ENCODE measurements at regions not wholly inside any gene's neighbourhood (a gene's known extent, or its start where the extent isn't known, plus 50 kb on each side); places are given as distances from the start of the nearest gene placed in this dataset.
"Not testable (repeated sequence)": the region's sequence is repeated elsewhere in the genome, so short reads cannot be mapped to it uniquely, and the experiment has no call there.

DNA sequence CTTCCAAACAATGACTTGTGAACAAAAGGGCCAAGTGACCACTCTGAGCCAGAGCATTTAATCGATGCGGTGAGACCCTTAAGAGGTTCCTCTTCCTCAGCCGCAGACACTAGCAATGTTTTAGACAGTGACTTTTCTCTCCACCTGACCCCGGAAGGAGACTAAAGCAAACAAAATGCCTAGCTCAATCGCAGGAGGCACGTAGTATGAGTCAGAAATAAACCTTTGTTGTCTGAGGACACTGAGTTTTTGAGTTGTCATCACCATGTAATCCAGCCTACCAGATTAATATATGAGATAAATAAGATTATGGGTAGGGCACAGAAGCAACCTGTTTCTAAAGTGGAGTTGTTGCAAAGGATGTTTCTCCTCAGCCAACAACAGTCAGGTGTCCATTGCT lies 326.2 kb upstream of the DUSP10 start:
- no peak for DNase-seq (ENCODE audit: low read depth in 2 of 2)

DNA sequence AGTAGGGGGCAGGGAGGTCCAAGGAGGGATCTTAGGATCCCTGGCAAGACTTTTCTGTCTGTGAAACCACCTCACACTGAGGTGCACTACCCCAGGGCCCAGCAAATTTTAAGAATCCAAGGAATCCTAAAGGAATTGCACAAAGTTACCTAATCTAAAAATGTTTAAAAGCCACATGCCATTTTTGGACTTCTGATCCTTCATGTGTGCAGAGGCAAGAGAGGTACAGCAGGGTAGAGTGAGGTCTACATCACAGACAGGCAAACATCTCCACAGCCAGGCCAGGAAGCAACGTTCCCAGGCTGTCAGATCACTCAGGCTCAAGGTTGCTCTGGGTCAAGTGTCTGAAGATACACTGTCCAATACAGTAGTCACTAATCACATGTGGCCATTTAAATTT lies 324.6 kb upstream of the DUSP10 start:
- DNase-seq (ENCODE audit: low read depth in 2 of 2): no peak

DNA sequence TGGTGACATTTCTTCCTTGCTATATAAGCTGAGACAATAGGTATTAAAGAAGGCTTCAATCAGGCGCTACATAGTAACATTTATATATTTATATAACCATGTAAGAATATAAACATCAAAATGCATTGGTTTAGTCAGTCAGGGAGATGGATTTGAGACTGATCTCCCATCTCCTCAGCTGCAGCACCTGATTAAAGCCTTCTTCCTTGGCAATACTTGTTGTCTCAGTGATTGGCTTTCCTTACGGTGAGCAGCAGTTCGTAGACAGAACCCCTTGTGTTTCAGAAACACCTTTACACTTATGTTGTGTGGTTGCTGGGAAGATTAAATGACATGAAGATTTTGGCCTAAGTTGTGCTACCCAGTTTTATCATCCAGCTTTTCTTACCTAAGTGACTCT lies 323.3 kb upstream of the DUSP10 start:
- DNase-seq (ENCODE audit: low read depth in 2 of 2): no peak

DNA sequence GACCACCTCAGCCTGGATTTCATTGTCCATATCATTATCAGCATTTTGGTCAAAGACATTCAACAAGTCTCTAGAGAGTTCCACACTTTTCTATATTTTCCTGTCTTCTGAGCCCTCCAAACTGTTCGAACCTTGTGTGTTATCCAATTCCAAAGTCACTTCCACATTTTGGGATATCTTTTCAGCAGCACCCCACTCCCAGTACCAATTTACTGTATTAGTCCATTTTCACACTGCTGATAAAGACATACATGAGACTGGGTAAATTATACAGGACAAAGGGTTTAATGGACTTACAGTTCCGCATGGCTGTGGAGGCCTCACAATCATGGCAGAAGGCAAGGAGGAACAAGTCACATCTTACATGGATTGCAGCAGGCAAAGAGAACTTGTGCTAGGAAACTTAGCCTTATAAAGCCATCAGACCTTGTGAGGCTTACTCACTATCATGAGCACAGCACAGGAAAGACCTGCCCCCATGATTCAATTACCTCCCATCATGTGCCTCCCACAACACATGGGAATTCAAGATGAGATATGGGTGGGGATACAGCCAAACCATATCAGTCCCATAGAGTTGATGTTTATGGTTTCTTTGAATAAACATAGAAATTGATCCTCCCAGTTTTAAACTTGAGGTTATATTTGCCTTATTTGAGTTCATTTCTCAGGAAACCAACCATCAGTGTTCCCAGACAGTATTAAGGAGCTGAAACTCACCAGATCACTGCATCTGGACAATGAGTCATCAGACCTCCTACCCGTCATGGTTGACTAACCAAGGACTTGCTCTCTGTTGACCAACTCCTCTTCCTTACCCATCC lies 322.7 kb upstream of the DUSP10 start:
- no peak for DNase-seq (ENCODE audit: low read depth in 2 of 2)

DNA sequence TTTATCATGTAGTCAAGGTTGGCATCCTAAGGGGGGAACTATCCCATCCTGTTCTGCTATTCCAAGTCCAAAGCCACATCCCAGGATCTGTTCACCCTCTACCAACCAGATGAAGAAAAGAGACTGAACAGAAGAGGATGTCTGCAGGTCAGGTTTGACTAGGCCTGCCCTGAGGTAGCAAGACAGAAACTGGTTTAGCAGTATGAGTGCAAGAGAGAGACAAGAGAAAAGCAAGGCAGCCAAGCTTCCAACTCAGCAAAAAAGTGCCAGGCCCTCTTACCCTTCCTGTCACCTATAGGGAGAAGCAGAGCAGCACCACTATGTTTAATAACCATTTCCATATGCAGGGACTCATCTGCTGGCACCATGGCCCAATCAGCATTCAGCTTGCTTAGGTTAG lies 320.8 kb upstream of the DUSP10 start:
- no peak for DNase-seq (ENCODE audit: low read depth in 2 of 2)

DNA sequence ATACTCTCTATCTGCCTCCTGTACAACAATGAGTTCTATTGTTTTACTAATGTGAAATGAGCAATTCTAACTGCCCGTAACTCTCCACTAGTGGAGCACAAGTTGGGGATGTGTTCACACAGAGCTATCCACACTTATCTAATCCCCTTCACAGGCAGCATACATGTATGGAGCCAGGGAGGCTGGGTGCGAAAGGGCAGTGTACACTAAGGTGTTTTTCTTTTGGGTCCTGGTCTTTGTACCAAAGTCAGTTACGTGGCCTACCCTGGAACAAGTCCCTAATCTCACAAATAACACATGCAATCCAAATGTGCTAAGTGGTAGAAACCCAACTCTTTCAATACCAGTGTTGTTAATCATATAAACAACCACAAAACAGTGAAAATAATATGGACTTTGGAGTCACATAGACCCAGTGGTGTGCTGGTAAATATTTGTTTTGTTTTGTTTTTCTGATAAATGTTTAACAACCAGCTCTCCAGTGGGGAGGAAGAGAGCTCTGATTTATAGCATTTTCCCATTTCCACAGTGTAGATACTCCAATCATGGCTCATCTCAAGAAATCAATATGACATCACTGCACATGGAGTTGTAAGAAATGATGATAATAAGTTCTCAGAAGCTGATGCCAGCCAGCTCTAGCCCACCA lies 319.9 kb upstream of the DUSP10 start:
- DNase-seq (ENCODE audit: low read depth in 2 of 2): no peak

DNA sequence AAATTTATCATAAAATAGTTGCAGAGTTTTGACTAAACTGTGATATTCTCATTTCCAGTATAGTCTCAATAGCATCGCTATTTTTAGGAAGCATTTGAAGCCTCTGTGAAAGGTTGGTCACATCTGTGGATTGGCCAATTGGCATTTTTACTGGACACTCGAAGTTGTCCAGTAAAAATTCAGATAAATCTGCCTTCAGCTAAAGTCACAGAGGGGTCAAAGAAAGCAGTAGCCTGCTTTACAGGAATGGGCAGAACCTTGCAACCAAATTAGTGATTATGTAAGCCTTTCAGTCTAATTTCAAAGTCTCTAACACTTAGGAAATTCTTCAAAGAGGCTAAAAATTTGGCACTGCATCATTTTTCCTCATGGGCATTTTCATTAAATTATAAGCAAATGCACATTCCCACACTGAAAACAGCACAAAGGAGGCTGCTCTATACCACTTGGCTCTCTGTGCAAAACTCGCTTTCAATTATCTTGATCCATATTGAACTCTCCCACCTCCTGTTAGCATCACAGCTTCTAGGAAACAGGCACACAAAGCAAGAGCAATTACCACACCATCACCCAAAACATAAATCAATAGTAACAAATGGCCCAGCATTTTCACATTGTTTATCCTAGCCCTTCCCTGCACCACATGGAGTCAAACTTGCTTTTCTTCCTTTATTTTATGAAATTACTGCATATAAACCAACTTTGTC lies 318.5 kb upstream of the DUSP10 start:
- no peak for DNase-seq (ENCODE audit: low read depth in 2 of 2)

GRCh38 chr1:222058249-222058648 lies 316.4 kb upstream of the DUSP10 start:
- DNase-seq (ENCODE audit: low read depth in 2 of 2): no peak

DNA sequence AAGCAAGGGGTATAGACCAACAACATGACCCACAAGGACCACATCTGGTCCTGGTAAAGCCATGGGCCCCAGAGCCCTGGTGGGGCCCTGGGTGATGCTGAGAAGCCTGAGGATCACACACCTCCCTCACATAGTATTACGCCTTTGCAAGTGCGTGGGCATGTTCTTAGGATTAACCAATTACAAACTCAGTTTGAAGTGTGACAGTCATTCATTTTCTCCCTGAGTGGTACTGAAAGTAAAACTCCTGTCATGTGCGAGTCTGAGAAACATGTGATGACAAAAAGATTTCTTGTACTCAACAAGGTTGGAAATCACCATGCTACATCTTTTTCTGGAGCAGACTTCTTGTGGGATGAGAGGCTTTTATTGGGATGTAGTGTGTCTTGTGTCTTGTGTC lies 315.3 kb upstream of the DUSP10 start:
- no peak for DNase-seq (ENCODE audit: low read depth in 2 of 2)

- DNase-seq (ENCODE audit: low read depth in 2 of 2): no peak
Measured at GRCh38 chr1:222054416-222054815, 312.5 kb upstream of the DUSP10 start.

DNA sequence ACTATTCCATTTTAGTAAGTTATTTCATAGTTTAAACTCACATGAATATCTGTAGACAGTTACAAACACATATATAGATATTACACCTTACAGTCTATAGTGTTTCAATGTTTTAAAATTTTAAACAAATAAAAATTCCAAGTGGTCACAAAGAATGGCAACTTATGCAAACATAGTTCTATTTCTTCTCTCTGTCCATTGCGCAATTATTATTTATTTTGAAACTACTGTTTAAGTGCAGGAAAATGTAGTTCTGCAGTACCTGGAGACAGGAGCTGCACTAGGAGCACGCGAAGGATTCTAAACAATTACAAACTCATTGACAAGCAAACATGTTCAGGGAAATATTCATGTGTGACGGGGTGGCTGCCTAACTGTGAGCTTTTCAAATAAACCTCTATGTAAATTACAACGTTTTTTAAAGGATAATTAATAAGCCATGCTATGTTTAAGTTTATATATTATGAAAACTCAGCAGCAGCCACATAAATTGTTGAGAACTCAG lies 312.0 kb upstream of the DUSP10 start:
- no peak for DNase-seq (ENCODE audit: low read depth in 2 of 2)

- not testable (repeated sequence) for DNase-seq (ENCODE audit: low read depth in 2 of 2)
Measured at GRCh38 chr1:222051311-222051710, 309.4 kb upstream of the DUSP10 start.

DNA sequence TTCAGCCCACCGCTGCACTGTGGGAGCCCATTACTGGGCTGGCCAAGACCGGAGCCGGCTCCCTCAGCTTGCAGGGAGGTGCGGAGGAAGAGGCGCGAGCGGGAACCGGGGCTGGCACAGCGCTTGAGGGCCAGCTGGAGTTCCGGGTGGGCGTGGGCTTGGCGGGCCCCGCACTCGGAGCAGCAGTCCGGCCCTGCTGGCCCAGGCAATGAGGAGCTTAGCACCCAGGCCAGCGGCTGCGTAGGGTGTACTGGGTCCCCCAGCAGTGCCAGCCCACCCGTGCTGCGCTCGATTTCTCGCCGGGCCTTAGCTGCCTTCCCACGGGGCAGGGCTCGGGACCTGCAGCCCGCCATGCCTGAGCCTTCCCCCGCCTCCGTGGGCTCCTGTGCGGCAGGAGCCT lies 307.8 kb upstream of the DUSP10 start:
- not testable (repeated sequence) for DNase-seq (ENCODE audit: low read depth in 2 of 2)

DNA sequence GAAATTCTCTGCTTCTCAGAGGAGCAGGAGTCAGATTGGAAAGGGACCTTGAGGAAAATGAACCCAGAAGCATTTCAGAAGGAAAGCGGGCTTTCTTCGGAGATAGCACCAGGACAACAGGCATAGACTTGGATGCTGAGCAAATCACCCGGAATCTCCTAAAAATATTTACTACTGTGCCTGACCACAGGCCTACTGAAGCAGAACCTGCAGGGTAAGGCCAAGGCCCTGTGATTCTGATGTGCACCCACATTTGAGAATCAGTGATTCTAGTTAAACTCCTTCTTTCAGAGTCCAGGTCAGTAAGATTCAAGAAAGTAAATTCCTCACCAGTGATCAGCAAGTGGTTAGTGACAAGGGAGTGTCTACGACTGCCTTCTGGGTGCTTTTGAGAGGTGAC lies 307.3 kb upstream of the DUSP10 start:
- DNase-seq (ENCODE audit: low read depth in 2 of 2): no peak

DNA sequence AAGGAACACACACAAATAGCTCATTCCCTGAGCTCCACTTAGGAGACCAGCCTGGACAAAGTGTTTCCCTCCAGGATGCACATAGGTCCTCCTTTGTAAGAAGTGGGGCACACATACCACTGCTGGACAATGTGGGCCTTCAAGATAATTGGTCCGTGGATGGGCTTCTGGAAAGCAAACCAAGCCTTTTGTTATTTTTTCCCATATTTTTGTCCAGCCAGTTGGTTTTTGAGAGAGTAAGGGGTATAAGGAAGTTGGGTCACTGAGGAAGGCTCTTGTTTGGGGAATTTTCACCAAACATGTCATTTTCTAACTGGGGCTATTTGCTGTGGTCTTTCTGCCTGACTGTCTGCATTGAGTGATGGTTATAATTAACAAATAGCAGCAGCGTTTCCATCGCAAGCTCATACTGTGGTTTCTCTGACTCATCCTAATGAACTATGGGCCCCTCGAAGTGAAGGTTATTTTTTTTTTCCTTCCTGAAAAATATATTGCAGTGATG lies 306.3 kb upstream of the DUSP10 start:
- no peak for DNase-seq (ENCODE audit: low read depth in 2 of 2)

- DNase-seq (ENCODE audit: low read depth in 2 of 2): no peak
Measured at GRCh38 chr1:222047366-222047765, 305.5 kb upstream of the DUSP10 start.

DNA sequence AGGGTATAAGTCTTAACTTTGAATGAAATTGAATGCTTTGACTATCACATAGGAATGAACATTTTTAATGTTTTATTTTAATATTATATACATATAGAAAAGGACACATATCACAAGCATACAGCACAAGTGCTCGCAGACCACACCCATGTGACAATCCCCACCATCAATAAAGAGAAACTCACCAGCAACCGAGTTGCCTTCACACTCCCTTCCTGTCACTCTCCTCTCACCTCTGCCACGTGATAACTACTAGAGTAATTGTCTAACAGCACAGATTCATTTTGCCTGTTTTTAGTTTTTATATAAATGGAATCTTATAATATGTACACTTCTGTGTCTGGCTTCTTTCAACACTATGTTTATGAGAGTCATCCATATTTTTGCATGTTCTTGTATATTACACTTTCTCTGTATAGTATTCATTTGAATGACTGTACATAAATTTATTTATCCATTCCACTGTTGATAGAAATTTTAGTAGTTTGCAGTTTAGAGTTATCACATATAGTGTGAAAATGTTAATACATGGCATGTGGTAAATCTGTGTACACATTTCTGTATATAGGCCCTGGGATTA lies 304.9 kb upstream of the DUSP10 start:
- DNase-seq (ENCODE audit: low read depth in 2 of 2): no peak

GRCh38 chr1:222045786-222046185 lies 303.9 kb upstream of the DUSP10 start:
- DNase-seq (ENCODE audit: low read depth in 2 of 2): no peak

GRCh38 chr1:222045236-222045635 lies 303.3 kb upstream of the DUSP10 start:
- no peak for DNase-seq (ENCODE audit: low read depth in 2 of 2)

- DNase-seq (ENCODE audit: low read depth in 2 of 2): no peak
Measured at GRCh38 chr1:222043444-222044292, 301.8 kb upstream of the DUSP10 start.

DNA sequence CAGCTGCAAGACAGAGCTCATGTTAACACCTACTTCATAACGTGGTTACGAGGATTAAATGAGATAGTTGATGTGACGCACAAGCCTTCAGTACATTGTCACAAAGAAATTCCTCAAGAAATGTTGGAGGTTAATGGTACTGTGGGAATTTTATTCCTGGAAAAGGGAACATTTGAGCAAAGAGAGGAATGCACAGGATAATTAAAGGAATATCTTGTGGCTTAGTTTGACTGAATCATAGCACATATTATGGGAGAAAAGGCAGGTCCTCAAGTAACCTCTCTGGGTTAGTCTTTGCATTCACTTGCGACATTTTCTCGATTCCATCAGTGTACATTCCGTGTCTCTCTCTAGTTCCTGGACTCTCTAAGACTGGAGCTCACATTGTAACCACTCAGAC lies 300.2 kb upstream of the DUSP10 start:
- no peak for DNase-seq (ENCODE audit: low read depth in 2 of 2)

Measured in stimulated activated CD4-positive, alpha-beta T cell treated with anti-CD3 and anti-CD28 coated beads, Interleukin-4, amount 100 ng/mL, for 48 hours (primary cell).